Activated T-cell treated with anti-CD3 and anti-CD28 coated beads, Interleukin-2, amount 50 U/mL, for 24 hours (primary cell): ENCODE measurements at regions not wholly inside any gene's neighbourhood (a gene's known extent, or its start where the extent isn't known, plus 50 kb on each side); places are given as distances from the start of the nearest gene placed in this dataset.
"Not testable (repeated sequence)": the region's sequence is repeated elsewhere in the genome, so short reads cannot be mapped to it uniquely, and the experiment has no call there.

Source experiments
- DNase-seq: peaks from one replicate; pipeline ENCODE4 v3.0.0-alpha.2; 2020
- H3K27ac Mint-ChIP-seq: 2 replicates; pipeline ENCODE4 v1.8.0; 2020; ENCODE audit warnings: mild to moderate bottlenecking, mixed read lengths
- H3K27me3 Mint-ChIP-seq: 2 replicates; pipeline ENCODE4 v1.8.0; 2020; ENCODE audit warnings: mixed read lengths
- H3K36me3 Mint-ChIP-seq: 2 replicates; pipeline ENCODE4 v1.8.0; 2020; ENCODE audit warnings: low read depth, mixed read lengths
- H3K4me1 Mint-ChIP-seq: 2 replicates; pipeline ENCODE4 v1.8.0; 2020; ENCODE audit warnings: low read depth, mixed read lengths
- H3K4me3 Mint-ChIP-seq: 2 replicates; pipeline ENCODE4 v1.8.0; 2020; ENCODE audit warnings: mild to moderate bottlenecking, moderate library complexity, mixed read lengths
- H3K9me3 Mint-ChIP-seq: 2 replicates; pipeline ENCODE4 v1.8.0; 2020; ENCODE audit warnings: mixed read lengths

- DNase-seq, result no peak
- Mint-ChIP-seq H3K4me1 (peaks cover 6% of the 10 kb centered on the region), H3K27ac (no peak overlapping the region), H3K4me3 (no peak overlapping the region), H3K36me3 (no peaks in the 10 kb centered on the region), H3K9me3 (no peaks in the 10 kb centered on the region), H3K27me3 (peaks cover 15% of the 10 kb centered on the region)
These were observed 456.1 kb upstream of the NPVF start for GRCh38 chr7:25684360-25684759.

DNA sequence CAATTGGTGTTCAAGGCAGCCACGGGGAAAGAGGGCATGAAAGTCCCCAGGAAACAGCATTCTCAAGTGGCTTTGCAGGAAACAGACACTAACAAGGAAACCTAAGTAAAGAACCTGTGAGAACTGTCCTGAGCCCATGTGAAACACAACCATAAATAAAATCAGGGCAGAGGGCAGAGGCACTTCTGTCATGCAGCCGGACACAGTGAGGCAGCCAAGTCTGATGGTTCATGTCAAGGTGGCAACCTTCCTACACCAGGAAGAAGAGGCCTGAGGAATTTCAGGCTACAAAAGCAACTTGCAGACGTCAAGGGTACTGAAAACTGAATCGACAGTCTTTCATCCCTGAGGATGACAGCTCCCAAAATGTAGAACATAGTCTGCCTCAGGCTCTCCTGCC, 458.2 kb upstream of the NPVF start:
- Mint-ChIP-seq H3K9me3 (no peaks in the 10 kb centered on the region), H3K27me3 (peaks cover 15% of the 10 kb centered on the region), H3K4me3 (no peak overlapping the region), H3K27ac (no peak overlapping the region), H3K4me1 (peaks cover 6% of the 10 kb centered on the region), H3K36me3 (no peaks in the 10 kb centered on the region)
- no peak for DNase-seq

GRCh38 chr7:25694211-25694610, 457.8 kb upstream of the NFE2L3 start:
- Mint-ChIP-seq H3K27ac (no peak overlapping the region), H3K4me3 (no peak overlapping the region), H3K36me3 (no peaks in the 10 kb centered on the region), H3K9me3 (no peaks in the 10 kb centered on the region), H3K4me1 (no peaks in the 10 kb centered on the region), H3K27me3 (no peaks in the 10 kb centered on the region)
- DNase-seq, result no peak

DNA sequence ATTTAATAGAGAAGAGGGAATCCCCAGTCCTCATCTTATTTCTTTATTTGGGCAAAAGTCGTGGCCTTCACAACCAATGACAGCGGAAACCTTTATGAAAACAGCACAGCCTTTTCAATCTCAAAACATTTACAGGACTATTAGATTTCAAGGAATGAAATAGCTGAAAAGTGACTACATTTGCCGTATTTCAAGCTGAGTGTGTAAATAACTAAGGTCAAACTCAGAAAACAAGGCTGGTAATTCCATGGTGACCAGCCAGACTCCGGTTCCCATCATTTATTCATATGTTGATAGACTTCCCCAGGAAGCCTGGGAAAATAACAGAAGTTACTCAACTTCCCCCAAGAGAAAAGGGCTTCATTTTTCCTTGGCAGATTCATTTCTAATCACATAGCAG, 457.3 kb upstream of the NFE2L3 start:
- no peak overlapping the region for H3K27ac Mint-ChIP-seq
- no peaks in the 10 kb centered on the region for H3K9me3 Mint-ChIP-seq
- no peaks in the 10 kb centered on the region for H3K4me1 Mint-ChIP-seq
- no peaks in the 10 kb centered on the region for H3K27me3 Mint-ChIP-seq
- no peaks in the 10 kb centered on the region for H3K36me3 Mint-ChIP-seq
- DNase-seq, result no peak
- H3K4me3 Mint-ChIP-seq, result no peak overlapping the region

DNA sequence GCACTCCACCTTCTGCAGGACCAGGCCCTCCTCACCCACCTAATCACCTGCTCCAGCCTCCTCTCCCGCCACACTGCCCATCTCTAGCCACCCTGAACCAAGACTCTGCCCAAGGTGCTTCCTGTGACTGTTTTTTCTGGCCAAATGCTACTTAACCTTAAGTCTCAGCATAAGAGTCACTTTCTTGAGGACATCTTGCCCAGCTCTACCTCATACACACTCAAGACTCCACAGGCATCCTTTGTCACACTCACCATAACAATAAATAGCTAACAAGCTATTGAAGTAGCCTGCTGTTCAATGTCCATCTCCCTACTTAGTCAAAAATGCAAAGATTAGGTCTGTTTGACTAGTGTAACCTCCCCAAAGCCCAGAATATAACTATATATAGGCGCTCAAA, 455.4 kb upstream of the NFE2L3 start:
- no peak overlapping the region for H3K27ac Mint-ChIP-seq
- no peak overlapping the region for H3K4me3 Mint-ChIP-seq
- H3K9me3 Mint-ChIP-seq, result no peaks in the 10 kb centered on the region
- DNase-seq, result no peak
- H3K4me1 Mint-ChIP-seq, result no peaks in the 10 kb centered on the region
- H3K36me3 Mint-ChIP-seq, result no peaks in the 10 kb centered on the region
- no peaks in the 10 kb centered on the region for H3K27me3 Mint-ChIP-seq

DNA sequence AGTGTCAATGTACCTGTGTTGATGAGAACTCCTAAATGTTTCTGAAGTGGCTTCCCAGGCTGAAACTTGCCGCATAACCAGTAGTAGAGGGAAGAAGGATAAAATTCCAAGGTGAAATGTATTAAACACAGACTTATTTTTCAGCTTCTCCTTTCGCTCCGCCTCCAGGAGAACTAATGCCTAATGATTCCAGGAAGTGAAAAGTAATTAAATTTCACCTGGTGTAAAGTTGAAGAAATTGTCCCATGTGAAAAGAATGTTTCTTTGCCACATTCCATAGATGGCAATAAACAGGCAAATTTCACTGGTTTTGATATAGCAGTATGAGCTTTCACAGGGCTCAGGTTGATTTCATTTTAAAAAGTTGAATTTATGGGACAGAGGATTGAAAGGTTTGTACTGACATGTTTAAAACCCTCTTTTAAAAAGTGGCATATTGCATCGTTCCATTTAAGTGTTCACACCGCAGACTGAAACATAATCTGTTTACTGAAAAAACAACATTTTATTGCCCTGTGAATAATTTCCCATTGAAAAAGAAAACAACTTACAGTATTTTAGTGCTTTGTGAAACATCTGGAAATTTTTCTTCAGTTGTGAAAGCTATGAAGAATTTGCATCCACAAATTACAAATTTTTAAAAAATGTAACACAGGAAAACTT, 453.4 kb upstream of the NFE2L3 start:
- peaks cover 6% of the 10 kb centered on the region for H3K27me3 Mint-ChIP-seq
- H3K9me3 Mint-ChIP-seq, result no peaks in the 10 kb centered on the region
- no peak overlapping the region for H3K4me3 Mint-ChIP-seq
- H3K36me3 Mint-ChIP-seq, result no peaks in the 10 kb centered on the region
- no peak overlapping the region for H3K27ac Mint-ChIP-seq
- no peak for DNase-seq
- no peaks in the 10 kb centered on the region for H3K4me1 Mint-ChIP-seq

GRCh38 chr7:25700141-25700540, 451.9 kb upstream of the NFE2L3 start:
- not testable (repeated sequence) for H3K27me3 Mint-ChIP-seq, H3K9me3 Mint-ChIP-seq, H3K27ac Mint-ChIP-seq, H3K36me3 Mint-ChIP-seq, H3K4me3 Mint-ChIP-seq, DNase-seq, H3K4me1 Mint-ChIP-seq

- H3K9me3 Mint-ChIP-seq, result peaks cover 11% of the 10 kb centered on the region
- H3K27me3 Mint-ChIP-seq, result peaks cover 10% of the 10 kb centered on the region
These were observed 447.6 kb upstream of the NFE2L3 start for GRCh38 chr7:25704413-25704812.

DNA sequence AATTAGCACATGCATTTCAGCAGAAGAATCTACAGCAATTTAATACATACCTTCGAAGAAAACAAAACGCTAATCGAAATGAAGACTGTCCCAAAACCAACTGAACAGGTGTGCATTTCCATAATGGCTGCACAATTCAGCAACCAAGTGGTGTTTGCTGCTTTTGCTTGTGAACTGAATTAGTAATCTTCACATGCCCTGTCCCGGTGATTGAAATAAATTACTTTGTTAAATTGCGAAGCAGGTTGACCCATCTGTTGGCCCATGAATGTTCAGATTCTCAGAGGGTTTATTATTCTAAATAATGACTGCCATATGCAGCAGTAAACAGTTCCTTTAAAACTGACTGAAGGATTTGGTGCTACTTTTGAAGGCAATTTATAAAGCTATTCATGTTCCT, 445.2 kb upstream of the NFE2L3 start:
- Mint-ChIP-seq H3K9me3 (peaks cover 11% of the 10 kb centered on the region), H3K27me3 (peaks cover 10% of the 10 kb centered on the region), H3K4me1 (no peaks in the 10 kb centered on the region), H3K27ac (no peak overlapping the region), H3K36me3 (no peaks in the 10 kb centered on the region), H3K4me3 (no peak overlapping the region)
- DNase-seq, result no peak

More at GRCh38 chr7:25704413-25704812, 447.6 kb upstream of the NFE2L3 start:
- Mint-ChIP-seq H3K27ac (no peak overlapping the region), H3K4me1 (no peaks in the 10 kb centered on the region), H3K4me3 (no peak overlapping the region), H3K36me3 (no peaks in the 10 kb centered on the region)
- no peak for DNase-seq

DNA sequence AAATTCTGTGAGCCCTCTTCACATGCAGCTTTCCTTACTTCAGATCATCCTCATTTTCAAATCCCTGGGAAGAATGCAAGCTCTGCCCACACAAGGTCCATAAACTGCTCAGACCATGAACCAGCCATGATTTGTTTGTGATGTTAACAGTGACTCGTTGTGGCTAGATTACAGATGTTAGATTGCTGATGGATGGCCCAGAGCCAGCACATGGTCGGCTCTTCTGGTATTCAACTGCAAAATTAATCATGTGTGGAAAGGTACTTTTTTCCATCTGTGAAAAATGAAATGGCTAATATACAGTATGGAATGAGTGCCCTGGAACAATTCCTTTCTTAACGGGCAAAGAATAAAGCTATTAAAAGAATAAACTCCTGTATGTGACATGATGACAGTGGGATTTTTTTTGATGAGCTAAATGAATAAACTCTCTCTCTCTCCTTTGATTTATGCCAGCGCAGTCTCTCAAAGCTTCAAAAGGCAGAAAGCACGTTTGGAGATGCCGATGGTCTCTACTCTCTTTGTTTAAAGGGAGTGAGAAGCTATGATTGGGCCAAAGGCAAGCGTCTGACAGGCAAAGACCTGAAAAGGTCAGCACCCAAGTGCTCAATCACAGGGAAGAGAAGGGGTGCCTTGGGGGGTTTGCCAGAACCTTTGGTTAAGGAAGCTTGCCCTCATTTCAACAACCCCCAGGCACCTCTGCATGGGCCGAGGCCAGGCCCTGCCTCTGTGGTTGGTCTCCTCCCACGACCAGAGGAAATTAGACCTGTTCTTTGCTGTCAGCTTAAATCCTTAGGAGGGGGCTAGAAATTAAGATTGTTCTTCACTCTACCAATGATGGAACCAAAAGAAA, 444.0 kb upstream of the NFE2L3 start:
- H3K4me1 Mint-ChIP-seq, result no peaks in the 10 kb centered on the region
- no peak for DNase-seq
- H3K27me3 Mint-ChIP-seq, result peaks cover 4% of the 10 kb centered on the region
- H3K9me3 Mint-ChIP-seq, result peaks cover 11% of the 10 kb centered on the region
- H3K36me3 Mint-ChIP-seq, result no peaks in the 10 kb centered on the region
- H3K27ac Mint-ChIP-seq, result no peak overlapping the region
- H3K4me3 Mint-ChIP-seq, result no peak overlapping the region

- Mint-ChIP-seq H3K27ac (no peak overlapping the region), H3K36me3 (no peaks in the 10 kb centered on the region), H3K4me1 (no peaks in the 10 kb centered on the region), H3K27me3 (peaks cover 14% of the 10 kb centered on the region), H3K9me3 (peaks cover 3% of the 10 kb centered on the region), H3K4me3 (no peak overlapping the region)
- DNase-seq, result no peak
These were observed 441.0 kb upstream of the NFE2L3 start for GRCh38 chr7:25710959-25711358.

- H3K9me3 Mint-ChIP-seq, result no peaks in the 10 kb centered on the region
- no peak for DNase-seq
- H3K36me3 Mint-ChIP-seq, result no peaks in the 10 kb centered on the region
- H3K27ac Mint-ChIP-seq, result no peak overlapping the region
- H3K4me1 Mint-ChIP-seq, result no peaks in the 10 kb centered on the region
- H3K27me3 Mint-ChIP-seq, result peaks cover 22% of the 10 kb centered on the region
- H3K4me3 Mint-ChIP-seq, result no peak overlapping the region
These were observed 440.1 kb upstream of the NFE2L3 start for GRCh38 chr7:25711940-25712339.

DNA sequence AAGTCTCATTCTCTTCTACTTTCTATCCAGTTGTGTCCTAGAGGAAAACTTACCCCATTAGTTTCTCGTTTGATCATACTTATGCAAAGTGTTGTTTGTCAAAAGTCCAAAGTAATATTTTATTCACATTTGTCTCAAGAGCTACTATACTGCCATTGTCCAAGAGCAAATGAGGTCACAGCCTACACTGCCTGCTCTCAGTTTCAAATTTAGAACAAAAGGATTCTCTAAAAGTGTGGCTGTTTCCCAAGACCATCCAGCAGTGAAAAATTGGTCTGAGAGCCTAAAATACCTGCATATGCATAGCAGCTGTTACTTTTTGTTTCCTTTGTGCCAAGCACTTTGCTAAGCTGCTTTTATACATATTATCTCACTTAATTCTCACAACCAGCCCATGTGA, 439.5 kb upstream of the NFE2L3 start:
- Mint-ChIP-seq H3K4me3 (no peak overlapping the region), H3K36me3 (no peaks in the 10 kb centered on the region), H3K4me1 (no peaks in the 10 kb centered on the region), H3K27ac (no peak overlapping the region), H3K9me3 (no peaks in the 10 kb centered on the region), H3K27me3 (peaks cover 22% of the 10 kb centered on the region)
- no peak for DNase-seq

DNA sequence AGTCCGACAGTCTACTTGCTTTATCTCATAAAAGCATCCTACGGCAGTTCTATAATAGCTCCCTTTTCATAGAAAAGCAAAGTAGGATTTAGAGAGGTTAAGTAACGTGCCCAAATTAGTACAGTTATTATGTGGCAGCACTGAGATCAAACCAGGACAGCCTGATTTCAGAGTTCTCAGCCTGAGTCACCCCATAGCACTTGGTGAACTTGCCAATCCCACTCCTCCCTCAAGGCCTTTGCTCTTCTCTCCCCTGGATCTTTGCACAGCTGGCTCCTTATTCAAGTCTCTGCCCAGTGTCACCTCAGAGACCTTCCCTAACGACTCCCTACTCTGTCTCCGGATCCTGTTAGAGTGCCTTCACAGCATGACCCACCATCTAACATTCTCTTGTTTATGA, 438.0 kb upstream of the NFE2L3 start:
- H3K27me3 Mint-ChIP-seq, result peaks cover 22% of the 10 kb centered on the region
- no peaks in the 10 kb centered on the region for H3K36me3 Mint-ChIP-seq
- H3K4me3 Mint-ChIP-seq, result no peak overlapping the region
- H3K27ac Mint-ChIP-seq, result no peak overlapping the region
- no peaks in the 10 kb centered on the region for H3K4me1 Mint-ChIP-seq
- H3K9me3 Mint-ChIP-seq, result no peaks in the 10 kb centered on the region
- no peak for DNase-seq

GRCh38 chr7:25716421-25716820, 435.6 kb upstream of the NFE2L3 start:
- H3K27me3 Mint-ChIP-seq, result peaks cover 27% of the 10 kb centered on the region

More at GRCh38 chr7:25716421-25716820, 435.6 kb upstream of the NFE2L3 start:
- Mint-ChIP-seq H3K36me3 (no peaks in the 10 kb centered on the region), H3K27ac (no peak overlapping the region), H3K9me3 (no peaks in the 10 kb centered on the region), H3K4me3 (no peak overlapping the region), H3K4me1 (no peaks in the 10 kb centered on the region)
- no peak for DNase-seq
